ENCODE measurements at regions not wholly inside any gene's neighbourhood (a gene's known extent, or its start where the extent isn't known, plus 50 kb on each side); places are given as distances from the start of the nearest gene placed in this dataset.

GRCh38 chr5:99955962-99956361, 579.2 kb upstream of the FAM174A start:
- DNase-seq (no peak), ATAC-seq (no peak)

GRCh38 chr5:99955006-99955405, 580.2 kb upstream of the FAM174A start:
- H3K9me3 ChIP-seq = no peaks in the 10 kb centered on the region
- 83 to 88% (median 84%) methylated on average over 10 of the region's 10 CpGs for WGBS, 3 donors
- H3K4me1 ChIP-seq = no peaks in the 10 kb centered on the region
- no peak for ATAC-seq
- intact Hi-C loops (cut with DNase I) = no loop called here
- no peak for DNase-seq
- H3K27me3 ChIP-seq (ENCODE audit: insufficient read depth in 3 of 3, low read length in 2 of 3) = no peaks in the 10 kb centered on the region
- H3K27ac ChIP-seq = no peak overlapping the region
- H3K4me3 ChIP-seq = no peak overlapping the region
- TF ChIP-seq CTCF (IDR thresholded peaks at IDR 0.05) = no peak
- no peaks in the 10 kb centered on the region for H3K36me3 ChIP-seq (ENCODE audit: insufficient read depth in 1 of 2, low read depth in 1 of 2)

More at GRCh38 chr5:99955962-99956361, 579.2 kb upstream of the FAM174A start:
- H3K4me1 ChIP-seq = no peaks in the 10 kb centered on the region
- no peak overlapping the region for H3K27ac ChIP-seq
- TF ChIP-seq CTCF (IDR thresholded peaks at IDR 0.05) = no peak
- no peaks in the 10 kb centered on the region for H3K36me3 ChIP-seq (ENCODE audit: insufficient read depth in 1 of 2, low read depth in 1 of 2)
- H3K9me3 ChIP-seq = no peaks in the 10 kb centered on the region
- WGBS, 3 donors = 78 to 88% (median 87%) methylated on average over 8 of the region's 8 CpGs
- H3K27me3 ChIP-seq (ENCODE audit: insufficient read depth in 3 of 3, low read length in 2 of 3) = no peaks in the 10 kb centered on the region
- H3K4me3 ChIP-seq = no peak overlapping the region
- intact Hi-C loops (cut with DNase I) = no loop called here

- no peak overlapping the region for H3K4me3 ChIP-seq
- H3K27me3 ChIP-seq (ENCODE audit: insufficient read depth in 3 of 3, low read length in 2 of 3) = no peaks in the 10 kb centered on the region
- TF ChIP-seq CTCF (IDR thresholded peaks at IDR 0.05) = no peak
- H3K27ac ChIP-seq = no peak overlapping the region
- ATAC-seq = no peak
- 85 to 90% (median 90%) methylated on average over 12 of the region's 12 CpGs for WGBS, 3 donors
- H3K36me3 ChIP-seq (ENCODE audit: insufficient read depth in 1 of 2, low read depth in 1 of 2) = no peaks in the 10 kb centered on the region
- intact Hi-C loops (cut with DNase I) = no loop called here
- H3K4me1 ChIP-seq = no peaks in the 10 kb centered on the region
- H3K9me3 ChIP-seq = no peaks in the 10 kb centered on the region
- no peak for DNase-seq
Measured at GRCh38 chr5:99949969-99950524, 585.1 kb upstream of the FAM174A start.

GRCh38 chr5:99949361-99949760, 585.8 kb upstream of the FAM174A start:
- no peak for ATAC-seq
- Histone ChIP-seq H3K4me1 (no peaks in the 10 kb centered on the region), H3K27ac (no peak overlapping the region), H3K27me3 (ENCODE audit: insufficient read depth in 3 of 3, low read length in 2 of 3) (no peaks in the 10 kb centered on the region), H3K36me3 (ENCODE audit: insufficient read depth in 1 of 2, low read depth in 1 of 2) (no peaks in the 10 kb centered on the region), H3K4me3 (no peak overlapping the region), H3K9me3 (no peaks in the 10 kb centered on the region)
- intact Hi-C loops (cut with DNase I) = no loop called here
- no peak for TF ChIP-seq CTCF (IDR thresholded peaks at IDR 0.05)
- no peak for DNase-seq
- 91 to 95% (median 95%) methylated on average over 5 of the region's 5 CpGs for WGBS, 3 donors

- WGBS, 3 donors = 84 to 93% (median 91%) methylated on average over 2 of the region's 2 CpGs
- ATAC-seq = no peak
- no peaks in the 10 kb centered on the region for H3K36me3 ChIP-seq (ENCODE audit: insufficient read depth in 1 of 2, low read depth in 1 of 2)
Measured at GRCh38 chr5:99948850-99949249, 586.3 kb upstream of the FAM174A start.

More at GRCh38 chr5:99948850-99949249, 586.3 kb upstream of the FAM174A start:
- intact Hi-C loops (cut with DNase I) = no loop called here
- TF ChIP-seq CTCF (IDR thresholded peaks at IDR 0.05) = no peak
- no peak overlapping the region for H3K27ac ChIP-seq
- no peaks in the 10 kb centered on the region for H3K4me1 ChIP-seq
- H3K4me3 ChIP-seq = no peak overlapping the region
- H3K9me3 ChIP-seq = no peaks in the 10 kb centered on the region
- no peak for DNase-seq
- H3K27me3 ChIP-seq (ENCODE audit: insufficient read depth in 3 of 3, low read length in 2 of 3) = no peaks in the 10 kb centered on the region
